GM19395 (cell line): ENCODE measurements at regions not wholly inside any gene's neighbourhood (a gene's known extent, or its start where the extent isn't known, plus 50 kb on each side); places are given as distances from the start of the nearest gene placed in this dataset.

Experiments used
- ATAC-seq: cut with Tn5 transposase; IDR thresholded peaks from one replicate; pipeline ENCODE4 v1.9.1; 2021; ENCODE audit warnings: mild to moderate bottlenecking, moderate library complexity; ENCODE audit not compliant: unreplicated experiment

GRCh38 chr10:78812571-78813318 is 256.0 kb upstream of the ZMIZ1 start:
- ATAC-seq, result no peak

GRCh38 chr10:78813526-78813925 is 255.2 kb upstream of the ZMIZ1 start:
- ATAC-seq, result no peak

- no peak for ATAC-seq
Observed at GRCh38 chr10:78813998-78814399, 254.8 kb upstream of the ZMIZ1 start.

GRCh38 chr10:78814407-78814806 is 254.4 kb upstream of the ZMIZ1 start:
- no peak for ATAC-seq

GRCh38 chr10:78815702-78816334 is 252.9 kb upstream of the ZMIZ1 start:
- ATAC-seq, result no peak

GRCh38 chr10:78817361-78817760 is 251.4 kb upstream of the ZMIZ1 start:
- no peak for ATAC-seq

- no peak for ATAC-seq
Observed at GRCh38 chr10:78817804-78818203, 251.0 kb upstream of the ZMIZ1 start.

GRCh38 chr10:78819361-78820006 is 249.3 kb upstream of the ZMIZ1 start:
- ATAC-seq, result no peak

GRCh38 chr10:78820007-78820362 is 248.8 kb upstream of the ZMIZ1 start:
- no peak for ATAC-seq

- ATAC-seq, result no peak
Observed at GRCh38 chr10:78821052-78821451, 247.7 kb upstream of the ZMIZ1 start.

GRCh38 chr10:78828647-78829539 is 239.9 kb upstream of the ZMIZ1 start:
- ATAC-seq, result no peak

- no peak for ATAC-seq
Observed at GRCh38 chr10:78829565-78829964, 239.2 kb upstream of the ZMIZ1 start.

- ATAC-seq, result no peak
Observed at GRCh38 chr10:78830062-78830975, 238.4 kb upstream of the ZMIZ1 start.

GRCh38 chr10:78830976-78831375 is 237.8 kb upstream of the ZMIZ1 start:
- no peak for ATAC-seq

- no peak for ATAC-seq
Observed at GRCh38 chr10:78831461-78831860, 237.3 kb upstream of the ZMIZ1 start.

- no peak for ATAC-seq
Observed at GRCh38 chr10:78832281-78832680, 236.5 kb upstream of the ZMIZ1 start.

- no peak for ATAC-seq
Observed at GRCh38 chr10:78838141-78838657, 230.6 kb upstream of the ZMIZ1 start.

- ATAC-seq, result no peak
Observed at GRCh38 chr10:78843495-78843894, 225.3 kb upstream of the ZMIZ1 start.

GRCh38 chr10:78844960-78845607 is 223.7 kb upstream of the ZMIZ1 start:
- no peak for ATAC-seq
